Prostate gland (tissue), 2 donors: ENCODE measurements at regions not wholly inside any gene's neighbourhood (a gene's known extent, or its start where the extent isn't known, plus 50 kb on each side); places are given as distances from the start of the nearest gene placed in this dataset.

Experiments
- CTCF ChIP-seq, 4 experiments: fragments of 200-600 bp in 2 of 4; fragments of 450-650 bp in 2 of 4; sonication (generic) in 2 of 4; IDR thresholded peaks; 1 replicate in 3 of 4; 2 replicates in 1 of 4; pipeline ENCODE4 v1.5.1; 2016 to 2019; ENCODE audit warnings: antibody characterized with exemption in 4 of 4, mild to moderate bottlenecking in 2 of 4, moderate library complexity in 2 of 4
- POLR2A ChIP-seq: fragments of 450-650 bp; IDR thresholded peaks from one replicate; pipeline ENCODE4 v1.6.1; 2016; ENCODE audit warnings: antibody characterized with exemption, mild to moderate bottlenecking

GRCh38 chr3:174340624-174341587 is 518.2 kb upstream of the NAALADL2 start:
- TF ChIP-seq CTCF (IDR thresholded peaks at IDR 0.05) (no peak), POLR2A (no peak)
